WERI-Rb-1 (cell line): ENCODE measurements at regions not wholly inside any gene's neighbourhood (a gene's known extent, or its start where the extent isn't known, plus 50 kb on each side); places are given as distances from the start of the nearest gene placed in this dataset.

Source experiments
- DNase-seq: peaks from one replicate; pipeline ENCODE4 v3.0.0-alpha.2; 2020
- H3K27ac ChIP-seq: fragments of 250-450 bp; sonication (Bioruptor Pico); 2 replicates; pipeline ENCODE4 v1.5.1; 2020; ENCODE audit warnings: mild to moderate bottlenecking, moderate library complexity
- H3K27me3 ChIP-seq: fragments of 250-450 bp; sonication (Bioruptor Pico); 2 replicates; pipeline ENCODE4 v1.5.1; 2021; ENCODE audit warnings: mild to moderate bottlenecking, low read depth, moderate library complexity; ENCODE audit not compliant: insufficient read depth, severe bottlenecking
- H3K36me3 ChIP-seq: fragments of 250-450 bp; sonication (Bioruptor Pico); 2 replicates; pipeline ENCODE4 v1.5.1; 2020; ENCODE audit warnings: mild to moderate bottlenecking, moderate library complexity
- H3K4me3 ChIP-seq: 2 replicates; pipeline ENCODE4 v1.5.1; 2011; ENCODE audit warnings: low read depth, mild to moderate bottlenecking, control low read depth, low read length
- H3K9me3 ChIP-seq: fragments of 250-450 bp; sonication (Bioruptor Pico); 2 replicates; pipeline ENCODE4 v1.5.1; 2021; ENCODE audit warnings: mild to moderate bottlenecking, moderate library complexity; ENCODE audit not compliant: severe bottlenecking
- TF ChIP-seq, protein P1 (sequence below): IDR thresholded peaks from 2 replicates; pipeline ENCODE4 v1.5.1; 2011; ENCODE audit warnings: low read depth, mild to moderate bottlenecking, control low read depth, inconsistent platforms, low read length

GRCh38 chr16:79868841-79869240 is 268.3 kb upstream of the MAF start:
- Histone ChIP-seq H3K36me3 (no peaks in the 10 kb centered on the region), H3K27ac (no peak overlapping the region), H3K27me3 (peaks cover 86% of the 10 kb centered on the region), H3K9me3 (no peaks in the 10 kb centered on the region), H3K4me3 (no peak overlapping the region)
- DNase-seq = no peak
- TF ChIP-seq, protein P1, sequence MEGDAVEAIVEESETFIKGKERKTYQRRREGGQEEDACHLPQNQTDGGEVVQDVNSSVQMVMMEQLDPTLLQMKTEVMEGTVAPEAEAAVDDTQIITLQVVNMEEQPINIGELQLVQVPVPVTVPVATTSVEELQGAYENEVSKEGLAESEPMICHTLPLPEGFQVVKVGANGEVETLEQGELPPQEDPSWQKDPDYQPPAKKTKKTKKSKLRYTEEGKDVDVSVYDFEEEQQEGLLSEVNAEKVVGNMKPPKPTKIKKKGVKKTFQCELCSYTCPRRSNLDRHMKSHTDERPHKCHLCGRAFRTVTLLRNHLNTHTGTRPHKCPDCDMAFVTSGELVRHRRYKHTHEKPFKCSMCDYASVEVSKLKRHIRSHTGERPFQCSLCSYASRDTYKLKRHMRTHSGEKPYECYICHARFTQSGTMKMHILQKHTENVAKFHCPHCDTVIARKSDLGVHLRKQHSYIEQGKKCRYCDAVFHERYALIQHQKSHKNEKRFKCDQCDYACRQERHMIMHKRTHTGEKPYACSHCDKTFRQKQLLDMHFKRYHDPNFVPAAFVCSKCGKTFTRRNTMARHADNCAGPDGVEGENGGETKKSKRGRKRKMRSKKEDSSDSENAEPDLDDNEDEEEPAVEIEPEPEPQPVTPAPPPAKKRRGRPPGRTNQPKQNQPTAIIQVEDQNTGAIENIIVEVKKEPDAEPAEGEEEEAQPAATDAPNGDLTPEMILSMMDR = no peak

DNA sequence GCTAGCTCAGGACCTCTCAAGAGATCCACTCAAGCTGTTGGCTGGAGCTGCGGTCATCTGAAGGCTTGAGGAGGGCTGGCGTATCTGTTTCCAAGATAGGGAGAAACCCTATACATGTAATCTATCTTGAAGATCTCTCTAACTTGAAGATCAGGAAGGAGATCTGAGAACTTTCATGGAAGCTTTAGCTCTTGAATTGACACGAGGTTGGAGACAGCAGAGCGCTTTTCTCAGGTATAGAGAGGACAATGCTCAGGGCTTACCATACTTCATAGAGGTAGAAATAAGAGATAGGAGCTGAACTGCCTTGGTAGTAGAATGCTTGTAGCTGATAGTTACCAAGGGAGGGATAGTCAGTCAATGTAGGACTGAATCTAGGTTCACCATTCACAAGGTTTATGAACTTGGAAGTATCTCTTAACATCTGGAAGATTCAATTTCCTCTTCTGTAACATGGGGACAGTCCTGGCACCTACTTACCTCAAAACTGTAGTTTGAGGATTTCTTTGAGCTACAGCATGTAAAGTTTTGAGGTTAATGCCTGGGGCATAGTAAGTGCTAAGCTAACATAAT is 267.0 kb upstream of the MAF start:
- TF ChIP-seq, protein P1 = no peak
- no peaks in the 10 kb centered on the region for H3K9me3 ChIP-seq
- H3K27me3 ChIP-seq = peaks cover 86% of the 10 kb centered on the region
- no peaks in the 10 kb centered on the region for H3K36me3 ChIP-seq
- H3K27ac ChIP-seq = no peak overlapping the region
- DNase-seq = no peak
- H3K4me3 ChIP-seq = no peak overlapping the region

- no peak overlapping the region for H3K27ac ChIP-seq
- H3K9me3 ChIP-seq = no peaks in the 10 kb centered on the region
- TF ChIP-seq, protein P1 = no peak
- DNase-seq = no peak
- H3K36me3 ChIP-seq = no peaks in the 10 kb centered on the region
- H3K4me3 ChIP-seq = no peak overlapping the region
- peaks cover 88% of the 10 kb centered on the region for H3K27me3 ChIP-seq
These were observed 265.4 kb upstream of the MAF start for GRCh38 chr16:79865918-79866317.

DNA sequence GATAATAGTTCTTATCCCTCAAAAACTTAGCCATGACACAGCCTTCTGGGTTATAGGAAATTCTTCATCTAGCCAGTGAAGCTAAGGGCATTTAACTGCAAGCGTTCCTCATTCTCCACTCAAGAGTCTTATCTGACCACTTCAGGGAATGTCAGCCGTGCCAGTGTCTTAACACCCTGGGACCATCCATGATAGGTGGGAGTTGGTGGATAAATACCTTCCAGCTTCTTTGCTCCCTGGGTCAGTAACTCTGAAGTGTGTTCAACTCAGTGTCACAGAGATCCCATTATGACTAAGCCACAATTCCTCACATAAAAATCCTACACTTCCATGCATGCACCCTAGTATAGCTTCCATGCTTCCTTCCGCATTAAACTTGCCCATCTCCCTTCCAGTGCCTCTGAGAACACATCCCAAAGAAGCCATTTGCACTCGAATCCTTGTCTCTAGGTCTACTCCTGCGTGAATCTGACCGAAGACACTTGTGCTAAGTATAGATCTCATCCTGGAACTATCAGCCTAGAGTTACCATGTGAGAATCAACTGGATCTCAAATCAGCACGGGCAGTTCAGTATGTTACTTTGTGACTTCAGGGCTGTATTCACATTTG is 264.3 kb upstream of the MAF start:
- Histone ChIP-seq H3K4me3 (no peak overlapping the region), H3K9me3 (no peaks in the 10 kb centered on the region), H3K27me3 (peaks cover 82% of the 10 kb centered on the region), H3K27ac (no peak overlapping the region), H3K36me3 (no peaks in the 10 kb centered on the region)
- TF ChIP-seq, protein P1 = no peak
- no peak for DNase-seq

DNA sequence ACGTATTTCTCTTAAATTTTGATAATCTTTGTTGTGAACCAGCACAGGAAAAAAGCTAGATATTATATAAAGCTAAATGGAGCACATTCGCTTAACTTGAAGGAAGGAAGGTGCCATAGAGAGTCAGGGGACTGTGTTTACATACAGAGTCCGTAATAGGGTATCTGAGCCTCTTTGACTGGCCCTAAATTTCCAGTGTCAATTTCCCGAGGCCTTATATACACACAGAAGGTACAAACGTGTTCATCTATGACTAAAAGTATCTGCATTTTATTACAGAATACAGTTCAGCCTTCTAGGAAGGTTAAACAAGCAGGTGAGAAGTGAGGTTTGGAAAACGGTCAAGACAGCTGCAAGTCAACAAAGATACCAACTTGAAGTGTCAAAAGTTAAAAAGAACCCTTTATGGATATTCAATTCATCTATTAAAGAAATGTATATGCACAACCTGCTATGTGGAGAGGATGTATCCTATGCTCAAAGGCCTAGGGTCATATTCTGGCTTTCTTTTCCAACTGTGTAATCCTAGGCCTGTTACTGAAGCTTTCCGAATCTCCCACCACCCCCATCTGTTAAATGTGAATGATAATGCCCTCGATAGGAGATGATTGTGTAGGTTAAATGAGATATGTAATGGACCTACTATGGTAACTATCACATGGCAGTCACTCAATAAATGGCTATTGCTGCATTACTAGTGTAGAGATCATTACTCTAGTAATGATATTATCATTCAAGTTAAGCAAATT is 263.7 kb upstream of the MAF start:
- DNase-seq = no peak
- no peaks in the 10 kb centered on the region for H3K36me3 ChIP-seq
- TF ChIP-seq, protein P1 = no peak
- no peaks in the 10 kb centered on the region for H3K9me3 ChIP-seq
- no peak overlapping the region for H3K4me3 ChIP-seq
- no peak overlapping the region for H3K27ac ChIP-seq
- H3K27me3 ChIP-seq = peaks cover 77% of the 10 kb centered on the region
